HCT116 (cell line): ENCODE measurements at regions not wholly inside any gene's neighbourhood (a gene's known extent, or its start where the extent isn't known, plus 50 kb on each side); places are given as distances from the start of the nearest gene placed in this dataset.

Source experiments
- ATAC-seq: fragments of 200-7000 bp; cut with Tn5 transposase; 2 replicates; pipeline ENCODE4 v1.9.1; 2020; ENCODE audit warnings: mild to moderate bottlenecking, moderate library complexity
- BruUV-seq: library from RNA; stranded (reverse); fragments of 400-500 nt; replicated peaks from 2 replicates; lab custom pipeline; 2021; lab: Mats Ljungman, UMichigan
- CTCF ChIA-PET: fragments of 300-600 bp; sonication (Branson Sonifier 250); formaldehyde crosslinking; loops from one replicate; lab custom pipeline; 2021; ENCODE audit warnings: antibody characterized with exemption; lab: Charles Lee
- POLR2A ChIA-PET: fragments of 300-600, 350-600 bp; sonication (Branson Sonifier 250); formaldehyde crosslinking; loops from one replicate; lab custom pipeline; 2021; ENCODE audit warnings: antibody characterized with exemption; lab: Charles Lee
- RAD21 ChIA-PET, 2 experiments: fragments of 300-600 bp; sonication (Branson Sonifier 250); formaldehyde crosslinking; loops; one replicate each; lab custom pipeline; 2023; ENCODE audit warnings: low total read pairs in 2 of 2; ENCODE audit not compliant: uncharacterized antibody in 2 of 2, unreplicated experiment in 2 of 2, low non-redundant PET in 1 of 2; lab: Charles Lee
- DNase-seq: peaks from one replicate; pipeline ENCODE4 v3.0.0-alpha.2; 2010; ENCODE audit warnings: low read depth, low spot score
- H2AFZ ChIP-seq: fragments of 200-600 bp; shearing (Covaris generic), sonication (generic); 2 replicates; pipeline ENCODE4 v1.6.1; 2017; ENCODE audit warnings: low read depth, mixed run types, mixed read lengths, antibody characterized with exemption, low read length; ENCODE audit not compliant: poor library complexity, severe bottlenecking
- H3K27ac ChIP-seq: 2 replicates; pipeline ENCODE4 v1.5.1; 2012; ENCODE audit warnings: low read depth, low read length
- H3K27me3 ChIP-seq: fragments of 200-600 bp; sonication (generic); 2 replicates; pipeline ENCODE4 v1.6.1; 2016; ENCODE audit warnings: mixed run types, low read length, mixed read lengths; ENCODE audit not compliant: insufficient read depth
- H3K36me3 ChIP-seq, 2 experiments: fragments of 200-500 bp in 1 of 2; fragments of 200-600 bp in 1 of 2; sonication (Bioruptor generic) in 1 of 2; sonication (generic) in 1 of 2; 2 replicates each; pipeline versions ENCODE4 v1.5.1 to v1.6.1; 2014 to 2016; ENCODE audit warnings: low read length in 2 of 2, inconsistent platforms in 1 of 2, mixed read lengths in 1 of 2, mixed run types in 1 of 2; ENCODE audit not compliant: insufficient read depth in 2 of 2, control insufficient read depth in 1 of 2
- H3K4me1 ChIP-seq, 2 experiments: fragments of 200-600 bp in 1 of 2; sonication (generic) in 1 of 2; 2 replicates each; pipeline versions ENCODE4 v1.5.1 to v1.6.1; 2012 to 2017; ENCODE audit warnings: low read length in 2 of 2, inconsistent platforms in 1 of 2, mild to moderate bottlenecking in 1 of 2, mixed read lengths in 1 of 2, mixed run types in 1 of 2, moderate library complexity in 1 of 2; ENCODE audit not compliant: insufficient read depth in 2 of 2, control insufficient read depth in 1 of 2
- H3K4me2 ChIP-seq: fragments of 200-600 bp; sonication (generic); 2 replicates; pipeline ENCODE4 v1.6.1; 2017; ENCODE audit warnings: mixed run types, low read length, mixed read lengths
- H3K4me3 ChIP-seq, 2 experiments: fragments of 200-600 bp in 1 of 2; sonication (generic) in 1 of 2; replicated peaks in 1 of 2; 2 replicates each; pipeline ENCODE4 v1.5.1; 2011 to 2016; ENCODE audit warnings: low read length in 2 of 2, control low read depth in 1 of 2, low read depth in 1 of 2, mild to moderate bottlenecking in 1 of 2, mixed read lengths in 1 of 2, mixed run types in 1 of 2
- H3K79me2 ChIP-seq: fragments of 200-600 bp; sonication (generic); 2 replicates; pipeline ENCODE4 v1.6.1; 2017; ENCODE audit warnings: mild to moderate bottlenecking, mixed run types, low read length, moderate library complexity, mixed read lengths; ENCODE audit not compliant: insufficient read depth
- H3K9ac ChIP-seq: fragments of 200-600 bp; sonication (generic); 2 replicates; pipeline ENCODE4 v1.6.1; 2016; ENCODE audit warnings: low read length, mixed read lengths
- H3K9me2 ChIP-seq: fragments of 200-600 bp; sonication (generic), shearing (Covaris generic); 2 replicates; pipeline ENCODE4 v1.6.1; 2017; ENCODE audit warnings: mixed run types, mild to moderate bottlenecking, moderate library complexity; ENCODE audit not compliant: insufficient read depth
- H3K9me3 ChIP-seq, 2 experiments: fragments of 200-500 bp in 1 of 2; fragments of 200-600 bp in 1 of 2; sonication (Bioruptor generic) in 1 of 2; sonication (generic) in 1 of 2; 2 replicates each; pipeline ENCODE4 v1.6.1; 2014 to 2017; ENCODE audit warnings: low read length in 2 of 2, mixed read lengths in 2 of 2, inconsistent platforms in 1 of 2, low read depth in 1 of 2, mild to moderate bottlenecking in 1 of 2, mixed run types in 1 of 2, moderate library complexity in 1 of 2; ENCODE audit not compliant: control insufficient read depth in 1 of 2, insufficient read depth in 1 of 2
- H4K20me1 ChIP-seq: fragments of 200-600 bp; sonication (generic), shearing (Covaris generic); 2 replicates; pipeline ENCODE4 v1.6.1; 2017; ENCODE audit warnings: mixed run types, mild to moderate bottlenecking, moderate library complexity; ENCODE audit not compliant: insufficient read depth
- CBX3 ChIP-seq: IDR thresholded peaks from 2 replicates; pipeline ENCODE4 v1.6.1; 2012; ENCODE audit warnings: low read depth
- CEBPB ChIP-seq: IDR thresholded peaks from 2 replicates; pipeline ENCODE4 v1.6.1; 2012; ENCODE audit warnings: low read depth
- EGR1 ChIP-seq: IDR thresholded peaks from 2 replicates; pipeline ENCODE4 v1.6.1; 2012; ENCODE audit warnings: low read depth
- ELF1 ChIP-seq: IDR thresholded peaks from 2 replicates; pipeline ENCODE4 v1.6.1; 2012; ENCODE audit warnings: low read depth, borderline replicate concordance
- EZH2 ChIP-seq: fragments of 200-600 bp; sonication (generic); IDR thresholded peaks from 2 replicates; pipeline ENCODE4 v1.6.1; 2017; ENCODE audit warnings: antibody characterized with exemption, mixed run types
- FOSL1 ChIP-seq: IDR thresholded peaks from 2 replicates; pipeline ENCODE4 v1.6.1; 2012; ENCODE audit warnings: low read depth
- JUND ChIP-seq: IDR thresholded peaks from 2 replicates; pipeline ENCODE4 v1.6.1; 2012
- POLR2A ChIP-seq: IDR thresholded peaks from 2 replicates; pipeline ENCODE4 v1.7.0; 2011; ENCODE audit warnings: borderline replicate concordance; ENCODE audit not compliant: insufficient read depth, insufficient read length; ENCODE audit errors: extremely low read depth
- POLR2AphosphoS5 ChIP-seq: IDR thresholded peaks from 2 replicates; pipeline ENCODE4 v1.6.1; 2011; ENCODE audit warnings: mild to moderate bottlenecking, low read depth, low read length, moderate library complexity
- RAD21 ChIP-seq: IDR thresholded peaks from 2 replicates; pipeline ENCODE4 v1.6.1; 2012; ENCODE audit warnings: low read depth, mild to moderate bottlenecking
- REST ChIP-seq: IDR thresholded peaks from 2 replicates; pipeline ENCODE4 v1.6.1; 2012; ENCODE audit warnings: low read depth
- SIN3A ChIP-seq: IDR thresholded peaks from 2 replicates; pipeline ENCODE4 v1.6.1; 2012; ENCODE audit warnings: low read depth
- SP1 ChIP-seq: IDR thresholded peaks from 2 replicates; pipeline ENCODE4 v1.6.1; 2012; ENCODE audit warnings: low read depth
- SRF ChIP-seq: IDR thresholded peaks from 2 replicates; pipeline ENCODE4 v1.6.1; 2012; ENCODE audit warnings: low read depth
- YY1 ChIP-seq: IDR thresholded peaks from 2 replicates; pipeline ENCODE4 v1.6.1; 2011; ENCODE audit warnings: low read length, low read depth, moderate library complexity, mild to moderate bottlenecking; ENCODE audit not compliant: insufficient replicate concordance; ENCODE audit errors: extremely low read depth
- ZFX ChIP-seq: fragments of 450-650 bp; IDR thresholded peaks from 2 replicates; pipeline ENCODE4 v1.6.1; 2017
- ZNF274 ChIP-seq: fragments of 200-500 bp; sonication (Bioruptor generic); IDR thresholded peaks from 2 replicates; pipeline ENCODE4 v1.6.1; 2014; ENCODE audit warnings: mild to moderate bottlenecking, low read depth, low read length, inconsistent platforms
- intact Hi-C: fragments of 100-400 bp; cut with micrococcal nuclease; formaldehyde crosslinking; loops from 2 replicates; pipeline ENCODE4 v1.10.0; 2022
- TF ChIP-seq, protein P1 (sequence below), 3 experiments: fragments of 200-600 bp in 1 of 3; sonication (generic) in 1 of 3; IDR thresholded peaks in 2 of 3; conservative IDR thresholded peaks in 1 of 3; 2 replicates each; pipeline ENCODE4 v1.5.1; 2012 to 2017; ENCODE audit warnings: low read depth in 2 of 3, low read length in 2 of 3, antibody characterized with exemption in 1 of 3, borderline replicate concordance in 1 of 3, control low read depth in 1 of 3, mild to moderate bottlenecking in 1 of 3, mixed read lengths in 1 of 3, mixed run types in 1 of 3, moderate library complexity in 1 of 3; ENCODE audit not compliant: insufficient read depth in 1 of 3
- TF ChIP-seq, protein P2 (sequence below): IDR thresholded peaks from 2 replicates; pipeline ENCODE4 v1.6.1; 2012
- TF ChIP-seq, protein P3 (sequence below): IDR thresholded peaks from 2 replicates; pipeline ENCODE4 v1.6.1; 2011; ENCODE audit warnings: mild to moderate bottlenecking, low read length, moderate library complexity; ENCODE audit not compliant: insufficient replicate concordance; ENCODE audit errors: extremely low read depth

- no peak for TF ChIP-seq FOSL1
- TF ChIP-seq RAD21: no peak
- TF ChIP-seq SIN3A: no peak
- TF ChIP-seq, protein P1, sequence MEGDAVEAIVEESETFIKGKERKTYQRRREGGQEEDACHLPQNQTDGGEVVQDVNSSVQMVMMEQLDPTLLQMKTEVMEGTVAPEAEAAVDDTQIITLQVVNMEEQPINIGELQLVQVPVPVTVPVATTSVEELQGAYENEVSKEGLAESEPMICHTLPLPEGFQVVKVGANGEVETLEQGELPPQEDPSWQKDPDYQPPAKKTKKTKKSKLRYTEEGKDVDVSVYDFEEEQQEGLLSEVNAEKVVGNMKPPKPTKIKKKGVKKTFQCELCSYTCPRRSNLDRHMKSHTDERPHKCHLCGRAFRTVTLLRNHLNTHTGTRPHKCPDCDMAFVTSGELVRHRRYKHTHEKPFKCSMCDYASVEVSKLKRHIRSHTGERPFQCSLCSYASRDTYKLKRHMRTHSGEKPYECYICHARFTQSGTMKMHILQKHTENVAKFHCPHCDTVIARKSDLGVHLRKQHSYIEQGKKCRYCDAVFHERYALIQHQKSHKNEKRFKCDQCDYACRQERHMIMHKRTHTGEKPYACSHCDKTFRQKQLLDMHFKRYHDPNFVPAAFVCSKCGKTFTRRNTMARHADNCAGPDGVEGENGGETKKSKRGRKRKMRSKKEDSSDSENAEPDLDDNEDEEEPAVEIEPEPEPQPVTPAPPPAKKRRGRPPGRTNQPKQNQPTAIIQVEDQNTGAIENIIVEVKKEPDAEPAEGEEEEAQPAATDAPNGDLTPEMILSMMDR (IDR thresholded peaks at IDR 0.05 in 2 of 3, conservative IDR thresholded peaks at IDR 0.05 in 1 of 3; ENCODE audit: borderline replicate concordance in 1 of 3, insufficient read depth in 1 of 3, low read depth in 2 of 3, low read length in 2 of 3): no peak
- no peak for TF ChIP-seq POLR2A
- no peak for TF ChIP-seq JUND
- no peak for TF ChIP-seq SP1
- TF ChIP-seq EZH2: no peak
- no peak for TF ChIP-seq YY1
- TF ChIP-seq POLR2AphosphoS5: no peak
- no peak for TF ChIP-seq CBX3
- TF ChIP-seq ZFX: no peak
- TF ChIP-seq REST: no peak
- TF ChIP-seq ZNF274: no peak
- no peak for TF ChIP-seq ELF1
- TF ChIP-seq, protein P2, sequence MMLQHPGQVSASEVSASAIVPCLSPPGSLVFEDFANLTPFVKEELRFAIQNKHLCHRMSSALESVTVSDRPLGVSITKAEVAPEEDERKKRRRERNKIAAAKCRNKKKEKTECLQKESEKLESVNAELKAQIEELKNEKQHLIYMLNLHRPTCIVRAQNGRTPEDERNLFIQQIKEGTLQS: no peak
- no peak for TF ChIP-seq CEBPB
- no peak for TF ChIP-seq SRF
- no peak for TF ChIP-seq EGR1
- TF ChIP-seq, protein P3, sequence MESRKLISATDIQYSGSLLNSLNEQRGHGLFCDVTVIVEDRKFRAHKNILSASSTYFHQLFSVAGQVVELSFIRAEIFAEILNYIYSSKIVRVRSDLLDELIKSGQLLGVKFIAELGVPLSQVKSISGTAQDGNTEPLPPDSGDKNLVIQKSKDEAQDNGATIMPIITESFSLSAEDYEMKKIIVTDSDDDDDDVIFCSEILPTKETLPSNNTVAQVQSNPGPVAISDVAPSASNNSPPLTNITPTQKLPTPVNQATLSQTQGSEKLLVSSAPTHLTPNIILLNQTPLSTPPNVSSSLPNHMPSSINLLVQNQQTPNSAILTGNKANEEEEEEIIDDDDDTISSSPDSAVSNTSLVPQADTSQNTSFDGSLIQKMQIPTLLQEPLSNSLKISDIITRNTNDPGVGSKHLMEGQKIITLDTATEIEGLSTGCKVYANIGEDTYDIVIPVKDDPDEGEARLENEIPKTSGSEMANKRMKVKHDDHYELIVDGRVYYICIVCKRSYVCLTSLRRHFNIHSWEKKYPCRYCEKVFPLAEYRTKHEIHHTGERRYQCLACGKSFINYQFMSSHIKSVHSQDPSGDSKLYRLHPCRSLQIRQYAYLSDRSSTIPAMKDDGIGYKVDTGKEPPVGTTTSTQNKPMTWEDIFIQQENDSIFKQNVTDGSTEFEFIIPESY: no peak
- ATAC-seq (no peak), DNase-seq (no peak)
- Histone ChIP-seq H3K4me3 (no peak overlapping the region), H3K4me1 (no peaks in the 10 kb centered on the region), H3K9me2 (no peaks in the 10 kb centered on the region), H2AFZ (no peak overlapping the region), H3K4me2 (no peak overlapping the region), H4K20me1 (no peaks in the 10 kb centered on the region), H3K9me3 (no peaks in the 10 kb centered on the region), H3K79me2 (no peaks in the 10 kb centered on the region), H3K27me3 (no peaks in the 10 kb centered on the region), H3K36me3 (no peaks in the 10 kb centered on the region), H3K27ac (no peak overlapping the region), H3K9ac (no peak overlapping the region)
- ChIA-PET CTCF (no interaction called here), POLR2A (no interaction called here), RAD21 (no interaction called here)
- intact Hi-C loops: no loop called here
- BruUV-seq: no TSS peak
Measured at GRCh38 chr18:54503131-54503894, 87.7 kb upstream of the DYNAP start.
